MCF 10A (cell line): ENCODE measurements at regions not wholly inside any gene's neighbourhood (a gene's known extent, or its start where the extent isn't known, plus 50 kb on each side); places are given as distances from the start of the nearest gene placed in this dataset.

Experiments
- BruUV-seq: library from RNA; stranded (reverse); fragments of 400-500 nt; replicated peaks from 2 replicates; lab custom pipeline; 2021; lab: Mats Ljungman, UMichigan
- CTCF ChIA-PET: fragments of 300-600 bp; sonication (Branson Sonifier 250); formaldehyde crosslinking; extraction: SDS; loops from one replicate; lab custom pipeline; 2021; ENCODE audit warnings: antibody characterized with exemption, inconsistent platforms; lab: Yijun Ruan, JAX
- POLR2A ChIA-PET: fragments of 300-600, 350-650 bp; sonication (Branson Sonifier 250); formaldehyde crosslinking; extraction: SDS; loops from one replicate; lab custom pipeline; 2020; ENCODE audit warnings: antibody characterized with exemption, inconsistent platforms; lab: Yijun Ruan, JAX
- DNase-seq: peaks from one replicate; pipeline ENCODE4 v3.0.0-alpha.2; 2018; ENCODE audit not compliant: unreplicated experiment
- H3K27ac Mint-ChIP-seq: one replicate; pipeline ENCODE4 v1.8.0; 2022; ENCODE audit warnings: mild to moderate bottlenecking, low read depth, mixed read lengths; ENCODE audit not compliant: unreplicated experiment
- H3K27me3 Mint-ChIP-seq: one replicate; pipeline ENCODE4 v1.8.0; 2022; ENCODE audit warnings: mixed read lengths; ENCODE audit not compliant: insufficient read depth, unreplicated experiment
- H3K36me3 Mint-ChIP-seq: one replicate; pipeline ENCODE4 v1.8.0; 2022; ENCODE audit warnings: mild to moderate bottlenecking, moderate library complexity, mixed read lengths; ENCODE audit not compliant: insufficient read depth, unreplicated experiment
- H3K4me1 Mint-ChIP-seq: one replicate; pipeline ENCODE4 v1.8.0; 2022; ENCODE audit warnings: mixed read lengths; ENCODE audit not compliant: insufficient read depth, unreplicated experiment
- H3K4me3 Mint-ChIP-seq: one replicate; pipeline ENCODE4 v1.8.0; 2022; ENCODE audit warnings: mild to moderate bottlenecking, moderate library complexity, mixed read lengths; ENCODE audit not compliant: unreplicated experiment
- H3K9me3 Mint-ChIP-seq: one replicate; pipeline ENCODE4 v1.8.0; 2022; ENCODE audit warnings: mixed read lengths; ENCODE audit not compliant: unreplicated experiment
- intact Hi-C: fragments of 100-400 bp; cut with micrococcal nuclease; formaldehyde crosslinking; loops from 2 replicates; pipeline ENCODE4 v1.14.1; 2022
- TF ChIP-seq, protein P1 (sequence below): fragments of 200-600 bp; IDR thresholded peaks from one replicate; pipeline ENCODE4 v1.8.0; 2022; ENCODE audit warnings: antibody characterized with exemption, mild to moderate bottlenecking; ENCODE audit not compliant: unreplicated experiment

GRCh38 chr1:209257454-209257853 lies 326.1 kb upstream of the CAMK1G start:
- Mint-ChIP-seq H3K36me3 (no peaks in the 10 kb centered on the region), H3K27ac (no peak overlapping the region), H3K27me3 (no peaks in the 10 kb centered on the region), H3K4me1 (no peaks in the 10 kb centered on the region), H3K4me3 (no peak overlapping the region), H3K9me3 (peaks cover 8% of the 10 kb centered on the region)
- intact Hi-C loops = no loop called here
- BruUV-seq = no TSS peak
- ChIA-PET CTCF (interaction anchor here (1.0 to 7.1 kb wide), 2 partner anchors 9 to 50 kb away, joined by 4 to 74 read pairs; no protein-coding TSS in a partner anchor), POLR2A (interaction anchor here (0.6 to 1.4 kb wide), 2 partner anchors 9 to 126 kb away, joined by 3 to 4 read pairs; no protein-coding TSS in a partner anchor)
- TF ChIP-seq, protein P1, sequence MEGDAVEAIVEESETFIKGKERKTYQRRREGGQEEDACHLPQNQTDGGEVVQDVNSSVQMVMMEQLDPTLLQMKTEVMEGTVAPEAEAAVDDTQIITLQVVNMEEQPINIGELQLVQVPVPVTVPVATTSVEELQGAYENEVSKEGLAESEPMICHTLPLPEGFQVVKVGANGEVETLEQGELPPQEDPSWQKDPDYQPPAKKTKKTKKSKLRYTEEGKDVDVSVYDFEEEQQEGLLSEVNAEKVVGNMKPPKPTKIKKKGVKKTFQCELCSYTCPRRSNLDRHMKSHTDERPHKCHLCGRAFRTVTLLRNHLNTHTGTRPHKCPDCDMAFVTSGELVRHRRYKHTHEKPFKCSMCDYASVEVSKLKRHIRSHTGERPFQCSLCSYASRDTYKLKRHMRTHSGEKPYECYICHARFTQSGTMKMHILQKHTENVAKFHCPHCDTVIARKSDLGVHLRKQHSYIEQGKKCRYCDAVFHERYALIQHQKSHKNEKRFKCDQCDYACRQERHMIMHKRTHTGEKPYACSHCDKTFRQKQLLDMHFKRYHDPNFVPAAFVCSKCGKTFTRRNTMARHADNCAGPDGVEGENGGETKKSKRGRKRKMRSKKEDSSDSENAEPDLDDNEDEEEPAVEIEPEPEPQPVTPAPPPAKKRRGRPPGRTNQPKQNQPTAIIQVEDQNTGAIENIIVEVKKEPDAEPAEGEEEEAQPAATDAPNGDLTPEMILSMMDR = no peak
- DNase-seq = no peak

- no TSS peak for BruUV-seq
- intact Hi-C loops = no loop called here
Observed at GRCh38 chr1:209260136-209260535, 323.4 kb upstream of the CAMK1G start.

DNA sequence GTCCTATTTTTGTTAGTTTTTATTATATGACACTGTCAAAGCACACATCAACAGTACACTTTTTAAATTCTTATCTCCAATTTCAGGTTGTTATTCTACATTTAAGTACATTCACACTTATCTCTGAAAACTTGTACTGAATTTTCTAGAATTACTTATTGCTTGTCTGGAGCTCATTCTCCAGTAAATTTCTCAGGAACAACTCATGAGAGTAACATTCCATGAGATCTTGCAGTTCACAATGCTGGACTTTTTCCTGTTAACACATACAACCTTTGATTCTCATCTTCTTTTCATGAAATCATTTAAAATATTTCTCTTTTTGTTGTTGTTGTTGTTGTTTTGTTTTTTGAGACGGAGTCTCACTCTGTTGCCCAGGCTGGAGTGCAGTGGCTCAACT lies 320.9 kb upstream of the CAMK1G start:
- TF ChIP-seq, protein P1 = no peak
- Mint-ChIP-seq H3K27me3 (no peaks in the 10 kb centered on the region), H3K9me3 (peaks cover 8% of the 10 kb centered on the region), H3K27ac (no peak overlapping the region), H3K4me3 (no peak overlapping the region), H3K4me1 (peaks cover 10% of the 10 kb centered on the region), H3K36me3 (no peaks in the 10 kb centered on the region)
- CTCF ChIA-PET = interaction anchor here (0.7 to 7.1 kb wide), 4 partner anchors 14 to 849 kb away, joined by 3 to 74 read pairs (median 4); no protein-coding TSS in a partner anchor
- POLR2A ChIA-PET = interaction anchor here (0.6 to 0.7 kb wide), 3 partner anchors 13 to 912 kb away, joined by 3 read pairs; no protein-coding TSS in a partner anchor
- no peak for DNase-seq
- intact Hi-C loops = no loop called here
- no TSS peak for BruUV-seq

More at GRCh38 chr1:209260136-209260535, 323.4 kb upstream of the CAMK1G start:
- TF ChIP-seq, protein P1 = no peak
- Mint-ChIP-seq H3K9me3 (peaks cover 8% of the 10 kb centered on the region), H3K4me3 (no peak overlapping the region), H3K4me1 (no peaks in the 10 kb centered on the region), H3K27ac (no peak overlapping the region), H3K27me3 (no peaks in the 10 kb centered on the region), H3K36me3 (no peaks in the 10 kb centered on the region)
- POLR2A ChIA-PET = interaction anchor here (1.0 to 1.3 kb wide), 3 partner anchors 10 to 168 kb away, joined by 3 read pairs; no protein-coding TSS in a partner anchor
- CTCF ChIA-PET = interaction anchor here (0.6 to 7.1 kb wide), 9 partner anchors 9 to 1324 kb away, joined by 3 to 74 read pairs (median 3); no protein-coding TSS in a partner anchor
- no peak for DNase-seq

DNA sequence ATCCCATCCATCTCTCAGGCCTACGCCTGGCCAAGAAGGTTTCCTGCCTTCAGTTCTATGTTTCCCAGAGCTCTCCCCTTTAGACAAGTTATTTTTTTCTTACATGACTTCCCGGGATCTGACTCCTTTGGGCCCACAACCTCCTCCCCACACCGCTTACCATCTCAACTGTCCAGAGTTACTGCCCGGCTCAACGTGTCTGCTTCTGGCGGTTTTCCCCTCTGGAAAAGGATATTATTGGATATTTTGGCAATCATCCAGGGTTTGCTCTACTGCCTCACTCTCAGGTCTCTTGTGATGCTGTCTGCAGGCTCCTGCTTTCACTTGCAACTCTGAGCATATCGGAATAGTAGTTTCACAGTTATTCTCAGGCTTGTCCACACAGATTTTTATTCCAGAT lies 318.2 kb upstream of the CAMK1G start:
- ChIA-PET POLR2A (no interaction called here), CTCF (interaction anchor here (0.6 to 5.1 kb wide), 8 partner anchors 17 to 613 kb away, joined by 3 to 44 read pairs (median 6); no protein-coding TSS in a partner anchor)
- Mint-ChIP-seq H3K4me1 (peaks cover 10% of the 10 kb centered on the region), H3K27me3 (no peaks in the 10 kb centered on the region), H3K4me3 (no peak overlapping the region), H3K27ac (no peak overlapping the region), H3K9me3 (no peaks in the 10 kb centered on the region), H3K36me3 (no peaks in the 10 kb centered on the region)
- no TSS peak for BruUV-seq
- TF ChIP-seq, protein P1 = no peak
- intact Hi-C loops = no loop called here
- DNase-seq = no peak
